ENCODE measurements at regions not wholly inside any gene's neighbourhood (a gene's known extent, or its start where the extent isn't known, plus 50 kb on each side); places are given as distances from the start of the nearest gene placed in this dataset.
"Not testable (repeated sequence)": the region's sequence is repeated elsewhere in the genome, so short reads cannot be mapped to it uniquely, and the experiment has no call there.

GRCh38 chr1:104029456-104029970 is 279.8 kb downstream of the AMY1C start:
- no peak for TF ChIP-seq CTCF (IDR thresholded peaks at IDR 0.05; ENCODE audit: unreplicated experiment)
- no peaks in the 10 kb centered on the region for H3K4me1 Mint-ChIP-seq (ENCODE audit: unreplicated experiment)

GRCh38 chr1:104056786-104057185 is 307.1 kb downstream of the AMY1C start:
- Mint-ChIP-seq H3K9me3 (ENCODE audit: unreplicated experiment) (no peaks in the 10 kb centered on the region), H3K36me3 (ENCODE audit: low read depth, unreplicated experiment) (no peaks in the 10 kb centered on the region), H3K27ac (ENCODE audit: unreplicated experiment) (no peak overlapping the region), H3K4me3 (ENCODE audit: unreplicated experiment) (no peak overlapping the region), H3K27me3 (ENCODE audit: unreplicated experiment) (peaks cover 3% of the 10 kb centered on the region), H3K4me1 (ENCODE audit: unreplicated experiment) (peaks cover 3% of the 10 kb centered on the region)
- TF ChIP-seq CTCF (IDR thresholded peaks at IDR 0.05; ENCODE audit: unreplicated experiment) = no peak
- DNase-seq (ENCODE audit: low spot score) = no peak

More at GRCh38 chr1:104029456-104029970, 279.8 kb downstream of the AMY1C start:
- Mint-ChIP-seq H3K4me3 (ENCODE audit: unreplicated experiment) (no peak overlapping the region), H3K9me3 (ENCODE audit: unreplicated experiment) (no peaks in the 10 kb centered on the region), H3K36me3 (ENCODE audit: low read depth, unreplicated experiment) (no peaks in the 10 kb centered on the region), H3K27ac (ENCODE audit: unreplicated experiment) (no peak overlapping the region), H3K27me3 (ENCODE audit: unreplicated experiment) (no peaks in the 10 kb centered on the region)
- no peak for DNase-seq (ENCODE audit: low spot score)

DNA sequence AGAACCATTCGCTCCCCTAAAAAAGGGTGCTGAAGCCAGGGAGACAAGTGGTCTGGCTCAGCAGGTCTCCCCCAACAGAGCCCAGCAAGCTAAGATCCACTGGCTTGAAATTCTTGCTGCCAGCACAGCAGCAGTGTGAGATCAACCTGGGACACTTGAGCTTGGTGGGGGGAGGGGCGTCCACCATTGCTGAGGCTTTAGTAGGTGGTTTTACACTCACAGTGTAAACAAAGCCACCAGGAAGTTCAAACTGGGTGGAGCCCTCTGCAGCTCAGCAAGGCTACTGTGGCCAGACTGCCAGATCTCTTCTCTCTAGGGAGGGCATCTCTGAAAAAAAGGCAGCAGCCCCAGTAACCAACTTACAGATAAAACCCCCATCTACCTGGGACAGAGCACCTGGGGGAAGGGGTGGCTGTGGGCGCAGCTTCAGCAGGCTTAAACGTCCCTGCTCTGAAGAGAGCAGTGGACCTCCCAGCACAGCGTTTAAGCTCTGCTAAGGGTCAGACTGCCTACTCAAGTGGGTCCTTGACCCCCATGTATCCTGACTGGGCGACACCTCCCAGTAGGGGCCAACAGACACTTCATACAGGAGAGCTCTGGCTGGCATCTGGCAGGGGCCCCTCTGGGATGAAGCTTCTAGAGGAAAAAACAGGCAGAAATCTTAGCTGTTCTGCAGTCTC is 307.7 kb downstream of the AMY1C start:
- not testable (repeated sequence) for H3K9me3 Mint-ChIP-seq (ENCODE audit: unreplicated experiment); H3K27me3 Mint-ChIP-seq (ENCODE audit: unreplicated experiment); H3K4me3 Mint-ChIP-seq (ENCODE audit: unreplicated experiment); H3K4me1 Mint-ChIP-seq (ENCODE audit: unreplicated experiment); H3K36me3 Mint-ChIP-seq (ENCODE audit: low read depth, unreplicated experiment); H3K27ac Mint-ChIP-seq (ENCODE audit: unreplicated experiment); DNase-seq (ENCODE audit: low spot score)

GRCh38 chr1:104061637-104062036 is 311.9 kb downstream of the AMY1C start:
- not testable (repeated sequence) for H3K9me3 Mint-ChIP-seq (ENCODE audit: unreplicated experiment); H3K4me3 Mint-ChIP-seq (ENCODE audit: unreplicated experiment); H3K36me3 Mint-ChIP-seq (ENCODE audit: low read depth, unreplicated experiment); H3K27ac Mint-ChIP-seq (ENCODE audit: unreplicated experiment); DNase-seq (ENCODE audit: low spot score); H3K4me1 Mint-ChIP-seq (ENCODE audit: unreplicated experiment); H3K27me3 Mint-ChIP-seq (ENCODE audit: unreplicated experiment)

DNA sequence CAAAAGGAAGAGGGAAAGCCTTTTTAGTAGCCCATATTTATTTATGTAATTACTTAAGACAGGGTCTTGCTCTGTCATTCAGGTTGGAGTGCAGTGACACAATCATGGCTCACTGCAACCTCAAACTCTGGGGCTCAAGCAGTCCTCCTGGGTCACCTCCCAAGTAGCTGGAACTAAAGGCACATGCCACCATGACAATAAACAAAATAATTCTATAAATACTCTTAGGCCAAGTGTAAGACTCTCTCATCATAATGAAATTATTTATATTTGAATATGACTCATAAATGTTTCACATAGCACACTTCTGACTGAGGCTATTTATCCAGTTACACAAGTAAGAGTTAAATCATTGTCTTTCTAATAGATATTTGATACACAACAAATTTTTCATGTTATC is 314.7 kb downstream of the AMY1C start:
- Mint-ChIP-seq H3K36me3 (ENCODE audit: low read depth, unreplicated experiment) (no peaks in the 10 kb centered on the region), H3K4me3 (ENCODE audit: unreplicated experiment) (no peak overlapping the region), H3K27me3 (ENCODE audit: unreplicated experiment) (no peaks in the 10 kb centered on the region), H3K9me3 (ENCODE audit: unreplicated experiment) (no peaks in the 10 kb centered on the region), H3K4me1 (ENCODE audit: unreplicated experiment) (no peaks in the 10 kb centered on the region), H3K27ac (ENCODE audit: unreplicated experiment) (no peak overlapping the region)
- DNase-seq (ENCODE audit: low spot score) = no peak
- TF ChIP-seq CTCF (IDR thresholded peaks at IDR 0.05; ENCODE audit: unreplicated experiment) = no peak

DNA sequence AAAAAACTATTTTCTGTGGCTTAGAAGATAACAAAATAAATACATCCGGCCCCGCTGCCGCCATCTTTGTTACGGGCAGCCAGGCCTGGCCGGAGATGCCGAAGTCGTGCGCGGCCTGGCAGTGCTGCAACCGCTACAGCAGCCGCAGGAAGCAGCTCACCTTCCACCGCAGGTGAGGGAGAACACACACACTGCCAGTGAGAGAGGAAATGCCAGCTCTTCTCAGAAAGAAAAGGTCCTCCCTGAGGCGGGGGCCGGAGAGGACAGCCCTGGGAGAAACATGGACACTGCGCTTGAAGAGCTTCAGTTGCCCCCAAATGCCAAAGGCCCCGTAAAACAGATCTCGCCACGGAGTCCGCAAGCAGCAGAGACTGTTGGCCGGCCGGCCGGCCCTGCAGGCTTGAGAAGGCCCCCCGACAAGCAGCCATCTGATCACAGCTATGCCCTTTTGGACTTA is 323.2 kb downstream of the AMY1C start:
- no peaks in the 10 kb centered on the region for H3K27me3 Mint-ChIP-seq (ENCODE audit: unreplicated experiment)
- no peak for DNase-seq (ENCODE audit: low spot score)
- no peaks in the 10 kb centered on the region for H3K36me3 Mint-ChIP-seq (ENCODE audit: low read depth, unreplicated experiment)
- H3K4me3 Mint-ChIP-seq (ENCODE audit: unreplicated experiment) = no peak overlapping the region
- H3K4me1 Mint-ChIP-seq (ENCODE audit: unreplicated experiment) = no peaks in the 10 kb centered on the region
- H3K27ac Mint-ChIP-seq (ENCODE audit: unreplicated experiment) = no peak overlapping the region
- TF ChIP-seq CTCF (IDR thresholded peaks at IDR 0.05; ENCODE audit: unreplicated experiment) = no peak
- H3K9me3 Mint-ChIP-seq (ENCODE audit: unreplicated experiment) = no peaks in the 10 kb centered on the region
